K562 (cell line): ENCODE measurements at regions not wholly inside any gene's neighbourhood (a gene's known extent, or its start where the extent isn't known, plus 50 kb on each side); places are given as distances from the start of the nearest gene placed in this dataset.

Experiments
- ATAC-seq: fragments of 200-7000 bp; cut with Tn5 transposase; 3 replicates; pipeline ENCODE4 v1.9.1; 2020; ENCODE audit warnings: moderate library complexity
- BruUV-seq: library from RNA; stranded (reverse); fragments of 400-500 nt; replicated peaks from 2 replicates; lab custom pipeline; 2021; lab: Mats Ljungman, UMichigan
- CTCF ChIA-PET: fragments of 300-600 bp; formaldehyde crosslinking; extraction: SDS; loops from one replicate; lab custom pipeline; 2021; ENCODE audit warnings: low intra/inter-chr PET ratio; lab: Yijun Ruan, JAX
- POLR2A ChIA-PET: fragments of 300-600, 350-650 bp; sonication (Branson Sonifier 250); formaldehyde crosslinking; extraction: SDS; loops from one replicate; lab custom pipeline; 2021; ENCODE audit warnings: antibody characterized with exemption, inconsistent platforms; lab: Yijun Ruan, JAX
- DNase-seq, 4 experiments: peaks; one replicate each; pipeline versions ENCODE4 v3.0.0 to v3.0.0-alpha.2; 2011 to 2018; ENCODE audit warnings: low spot score in 3 of 4, mixed read lengths in 3 of 4; ENCODE audit errors: extremely low read depth in 1 of 4
- FAIRE-seq: peaks from 2 replicates; lab custom pipeline; 2011; peaks lifted over from hg19 to GRCh38; lab: Jason Lieb, UNC
- H2AFZ ChIP-seq: 2 replicates; pipeline ENCODE4 v1.6.0; 2011; ENCODE audit warnings: low read depth, low read length, control low read depth, inconsistent platforms
- H3K27ac ChIP-seq: fragments of 200-600 bp; 3 replicates; pipeline ENCODE4 v1.8.0; 2011; ENCODE audit warnings: low read depth, mild to moderate bottlenecking, control low read depth, inconsistent platforms, low read length, moderate library complexity, mixed read lengths; ENCODE audit errors: extremely low read depth
- H3K27me3 ChIP-seq, 2 experiments: fragments of 300-600 bp in 1 of 2; 2 replicates in 1 of 2; 3 replicates in 1 of 2; pipeline versions ENCODE4 v1.6.0 to v1.8.0; 2011; ENCODE audit warnings: inconsistent platforms in 2 of 2, low read length in 2 of 2, mild to moderate bottlenecking in 1 of 2, mixed read lengths in 1 of 2, moderate library complexity in 1 of 2; ENCODE audit not compliant: control insufficient read depth in 2 of 2, insufficient read depth in 2 of 2
- H3K36me3 ChIP-seq: fragments of 300-600 bp; 3 replicates; pipeline ENCODE4 v1.8.0; 2011; ENCODE audit warnings: mild to moderate bottlenecking, low read length, inconsistent platforms; ENCODE audit not compliant: control insufficient read depth, insufficient read depth
- H3K4me1 ChIP-seq, 2 experiments: fragments of 200-600 bp in 1 of 2; replicated peaks in 1 of 2; 2 replicates in 1 of 2; 3 replicates in 1 of 2; pipeline versions ENCODE4 v1.5.1 to v1.8.0; 2011; ENCODE audit warnings: inconsistent platforms in 2 of 2, low read length in 2 of 2, mild to moderate bottlenecking in 1 of 2, mixed read lengths in 1 of 2, moderate library complexity in 1 of 2; ENCODE audit not compliant: control insufficient read depth in 2 of 2, insufficient read depth in 2 of 2
- H3K4me2 ChIP-seq: 2 replicates; pipeline ENCODE4 v1.6.1; 2011; ENCODE audit warnings: low read length, control low read depth, inconsistent platforms, mixed read lengths; ENCODE audit not compliant: insufficient read depth
- H3K4me3 ChIP-seq: fragments of 200-600 bp; sonication (generic), shearing (Covaris generic); 2 replicates; pipeline ENCODE4 v1.5.1; 2016; ENCODE audit warnings: control low read depth, inconsistent platforms
- H3K79me2 ChIP-seq: fragments of 200-600 bp; 3 replicates; pipeline ENCODE4 v1.8.0; 2011; ENCODE audit warnings: low read length, inconsistent platforms; ENCODE audit not compliant: control insufficient read depth, insufficient read depth
- H3K9ac ChIP-seq, 2 experiments: 2 replicates each; pipeline versions ENCODE4 v1.6.0 to v1.6.1; 2011; ENCODE audit warnings: low read depth in 2 of 2, low read length in 2 of 2, control low read depth in 1 of 2, inconsistent platforms in 1 of 2, mild to moderate bottlenecking in 1 of 2, mixed read lengths in 1 of 2; ENCODE audit not compliant: insufficient read depth in 1 of 2
- H3K9me1 ChIP-seq: one replicate; pipeline ENCODE4 v1.6.0; 2011; ENCODE audit warnings: inconsistent platforms, mild to moderate bottlenecking, low read length, moderate library complexity; ENCODE audit not compliant: control insufficient read depth, insufficient read depth
- H3K9me3 ChIP-seq: replicated peaks from 2 replicates; pipeline ENCODE4 v1.5.1; 2011; ENCODE audit warnings: low read depth, low read length, inconsistent platforms; ENCODE audit not compliant: control insufficient read depth, insufficient read depth
- H4K20me1 ChIP-seq: replicated peaks from 2 replicates; pipeline ENCODE4 v1.6.1; 2011; ENCODE audit warnings: low read length, inconsistent platforms, mixed read lengths; ENCODE audit not compliant: control insufficient read depth, insufficient read depth
- ARID1B ChIP-seq: fragments of 450-650 bp; IDR thresholded peaks from 2 replicates; pipeline ENCODE4 v1.6.1; 2016; ENCODE audit warnings: antibody characterized with exemption, mild to moderate bottlenecking, inconsistent platforms
- ARID3B ChIP-seq: fragments of 250-450 bp; sonication (Bioruptor Pico); IDR thresholded peaks from 2 replicates; pipeline ENCODE4 v1.4.0; 2020; ENCODE audit warnings: borderline replicate concordance
- ESRRB ChIP-seq: fragments of 250-450 bp; sonication (Bioruptor Pico); IDR thresholded peaks from 2 replicates; pipeline ENCODE4 v1.5.0; 2020; ENCODE audit warnings: mild to moderate bottlenecking, moderate library complexity, borderline replicate concordance
- GABPB1 ChIP-seq: sonication (generic); formaldehyde crosslinking; IDR thresholded peaks from 2 replicates; pipeline ENCODE4 v1.8.0; 2022; ENCODE audit warnings: mild to moderate bottlenecking, missing genetic modification reagents
- HDAC2 ChIP-seq: fragments of 450-650 bp; IDR thresholded peaks from 2 replicates; pipeline ENCODE4 v1.6.1; 2016; ENCODE audit warnings: mild to moderate bottlenecking
- KHSRP ChIP-seq: fragments of 450-650 bp; IDR thresholded peaks from 2 replicates; pipeline ENCODE4 v1.6.1; 2017
- KLF10 ChIP-seq: fragments of 250-450 bp; sonication (Bioruptor Pico); IDR thresholded peaks from 2 replicates; pipeline ENCODE4 v1.6.1; 2021; ENCODE audit warnings: matching md5 sums
- PHB ChIP-seq: fragments of 250-450 bp; sonication (Bioruptor Pico); IDR thresholded peaks from 2 replicates; pipeline ENCODE4 v1.5.0; 2021
- SIN3A ChIP-seq, 2 experiments: fragments of 150-350 bp in 1 of 2; IDR thresholded peaks; 2 replicates each; pipeline ENCODE4 v1.6.1; 2011 to 2016; ENCODE audit warnings: borderline replicate concordance in 2 of 2, low read depth in 2 of 2, low read length in 2 of 2, mild to moderate bottlenecking in 2 of 2, moderate library complexity in 2 of 2; ENCODE audit not compliant: control insufficient read depth in 1 of 2
- SIN3B ChIP-seq: fragments of 450-650 bp; IDR thresholded peaks from 2 replicates; pipeline ENCODE4 v1.6.1; 2017; ENCODE audit warnings: low read depth, mild to moderate bottlenecking, moderate library complexity
- SPI1 ChIP-seq: IDR thresholded peaks from 2 replicates; pipeline ENCODE4 v1.6.1; 2011; ENCODE audit warnings: low read depth, low read length, control low read depth, borderline replicate concordance
- TCF3 ChIP-seq: sonication (generic); formaldehyde crosslinking; IDR thresholded peaks from 2 replicates; pipeline ENCODE4 v1.4.0; 2020; ENCODE audit warnings: mild to moderate bottlenecking, missing genetic modification reagents
- U2AF2 ChIP-seq: fragments of 200-400 bp; formaldehyde crosslinking; optimal IDR thresholded peaks from 2 replicates; pipeline ENCODE3; 2017; ENCODE audit warnings: low read depth, mild to moderate bottlenecking, low read length
- ZBTB33 ChIP-seq: sonication (generic); formaldehyde crosslinking; IDR thresholded peaks from 2 replicates; pipeline ENCODE4 v1.8.1; 2023; ENCODE audit warnings: mild to moderate bottlenecking, missing genetic modification reagents
- ZNF436 ChIP-seq: fragments of 250-450, 450-650 bp; sonication (Bioruptor Pico); formaldehyde crosslinking; IDR thresholded peaks from 2 replicates; pipeline ENCODE4 v1.7.0; 2020; ENCODE audit warnings: mild to moderate bottlenecking
- ZNF449 ChIP-seq: fragments of 250-450 bp; sonication (Bioruptor Pico); IDR thresholded peaks from 2 replicates; pipeline ENCODE4 v1.8.0; 2022; ENCODE audit warnings: moderate library complexity, mild to moderate bottlenecking, inconsistent platforms
- ZNF696 ChIP-seq: fragments of 250-450 bp; sonication (Bioruptor Pico); conservative IDR thresholded peaks from 2 replicates; pipeline ENCODE4 v1.4.0; 2020; ENCODE audit warnings: mild to moderate bottlenecking, moderate library complexity
- WGBS: fragments of 100-300 bp; shearing (Covaris generic); methylation state at CpG from one replicate; pipeline ENCODE4 v1.1.6; 2016; ENCODE audit warnings: low coverage, mixed read lengths; ENCODE audit not compliant: insufficient coverage; ENCODE audit errors: missing lambda C conversion rate; 5-methylcytosine and 5-hydroxymethylcytosine counted together
- in situ Hi-C: fragments of 300-500 bp; cut with MboI; formaldehyde crosslinking; loops from 4 replicates; pipeline ENCODE4 v1.15.0; 2018; ENCODE audit warnings: inconsistent platforms, mixed read lengths
- intact Hi-C: fragments of 100-400 bp; cut with micrococcal nuclease; formaldehyde crosslinking; loops from 2 replicates; pipeline ENCODE4 v1.14.2; 2022

GRCh38 chr18:25592804-25593360 is 240.9 kb upstream of the ZNF521 start (continued):
- TF ChIP-seq ZBTB33 (no peak), SIN3B (no peak), ARID1B (no peak), ZNF696 (CRISPR knock-in tag) (no peak), ESRRB (CRISPR knock-in tag) (no peak), ARID3B (CRISPR knock-in tag) (no peak), U2AF2 (no peak), KHSRP (no peak)

- in situ Hi-C loops, result no loop called here
- no peak for TF ChIP-seq PHB (CRISPR knock-in tag)
- no peak for TF ChIP-seq SIN3A (IDR thresholded peaks at IDR 0.05; ENCODE audit: borderline replicate concordance in 2 of 2, control insufficient read depth in 1 of 2, low read depth in 2 of 2, low read length in 2 of 2)
- no peak for TF ChIP-seq SPI1
- TF ChIP-seq HDAC2, result no peak
- TF ChIP-seq ZNF436, result no peak
- TF ChIP-seq ZNF449 (CRISPR knock-in tag), result no peak
- TF ChIP-seq TCF3 (CRISPR knock-in tag), result no peak
- TF ChIP-seq GABPB1 (CRISPR knock-in tag), result no peak
- TF ChIP-seq KLF10 (CRISPR knock-in tag), result no peak
Observed at GRCh38 chr18:25590456-25590855, 238.5 kb upstream of the ZNF521 start.

More at GRCh38 chr18:25590456-25590855, 238.5 kb upstream of the ZNF521 start:
- POLR2A ChIA-PET, result no interaction called here
- Histone ChIP-seq H3K27me3 (no peaks in the 10 kb centered on the region), H3K27ac (no peak overlapping the region), H3K4me2 (no peak overlapping the region), H3K4me1 (no peaks in the 10 kb centered on the region), H3K9ac (no peak overlapping the region), H3K36me3 (no peaks in the 10 kb centered on the region), H3K79me2 (no peaks in the 10 kb centered on the region), H4K20me1 (no peaks in the 10 kb centered on the region), H3K4me3 (no peak overlapping the region), H2AFZ (no peak overlapping the region), H3K9me3 (no peaks in the 10 kb centered on the region), H3K9me1 (no peaks in the 10 kb centered on the region)
- no peak for FAIRE-seq
- CTCF ChIA-PET, result no interaction called here
- WGBS, result 2% methylated on average over 8 of the region's 8 CpGs
- ATAC-seq, result no peak
- no peak for DNase-seq
- intact Hi-C loops, result no loop called here
- no TSS peak for BruUV-seq
